Chondrocyte (in vitro differentiated cells): ENCODE measurements at regions not wholly inside any gene's neighbourhood (a gene's known extent, or its start where the extent isn't known, plus 50 kb on each side); places are given as distances from the start of the nearest gene placed in this dataset.

Experiments
- DNase-seq: peaks from one replicate; pipeline ENCODE4 v3.0.0; 2021; ENCODE audit warnings: mixed read lengths, low spot score
- H3K27ac Mint-ChIP-seq: one replicate; pipeline ENCODE4 v1.8.0; 2021; ENCODE audit warnings: mild to moderate bottlenecking, moderate library complexity, mixed read lengths; ENCODE audit not compliant: unreplicated experiment
- H3K27me3 Mint-ChIP-seq: 2 replicates; pipeline ENCODE4 v1.8.0; 2021; ENCODE audit warnings: low read depth, mixed read lengths
- H3K36me3 Mint-ChIP-seq: 2 replicates; pipeline ENCODE4 v1.8.0; 2021; ENCODE audit warnings: low read depth, mixed read lengths
- H3K4me1 Mint-ChIP-seq: 2 replicates; pipeline ENCODE4 v1.8.0; 2021; ENCODE audit warnings: low read depth, mild to moderate bottlenecking, mixed read lengths
- H3K4me3 Mint-ChIP-seq: one replicate; pipeline ENCODE4 v1.8.0; 2021; ENCODE audit warnings: mild to moderate bottlenecking, moderate library complexity, mixed read lengths; ENCODE audit not compliant: unreplicated experiment
- H3K9me3 Mint-ChIP-seq: 2 replicates; pipeline ENCODE4 v1.8.0; 2021; ENCODE audit warnings: low read depth, mixed read lengths
- CTCF ChIP-seq: fragments of 200-600 bp; sonication (generic); IDR thresholded peaks from 2 replicates; pipeline ENCODE4 v1.5.0; 2021; ENCODE audit warnings: antibody characterized with exemption, mild to moderate bottlenecking, moderate library complexity

- no peaks in the 10 kb centered on the region for H3K36me3 Mint-ChIP-seq
- TF ChIP-seq CTCF = no peak
- no peak overlapping the region for H3K4me3 Mint-ChIP-seq
- no peak for DNase-seq
- no peaks in the 10 kb centered on the region for H3K4me1 Mint-ChIP-seq
- no peak overlapping the region for H3K27ac Mint-ChIP-seq
- H3K27me3 Mint-ChIP-seq = peaks cover 8% of the 10 kb centered on the region
- H3K9me3 Mint-ChIP-seq = peaks cover 16% of the 10 kb centered on the region
Observed at GRCh38 chr7:136229790-136230189, 252.6 kb upstream of the MTPN start.

- H3K9me3 Mint-ChIP-seq = peaks cover 12% of the 10 kb centered on the region
- H3K27me3 Mint-ChIP-seq = peaks cover 8% of the 10 kb centered on the region
- no peaks in the 10 kb centered on the region for H3K4me1 Mint-ChIP-seq
- H3K36me3 Mint-ChIP-seq = no peaks in the 10 kb centered on the region
- H3K4me3 Mint-ChIP-seq = no peak overlapping the region
- H3K27ac Mint-ChIP-seq = no peak overlapping the region
- DNase-seq = no peak
- TF ChIP-seq CTCF = no peak
Observed at GRCh38 chr7:136228171-136228570, 251.0 kb upstream of the MTPN start.

GRCh38 chr7:136214356-136214755 is 237.2 kb upstream of the MTPN start:
- no peak overlapping the region for H3K27ac Mint-ChIP-seq
- no peaks in the 10 kb centered on the region for H3K36me3 Mint-ChIP-seq
- H3K4me1 Mint-ChIP-seq = no peaks in the 10 kb centered on the region
- DNase-seq = no peak
- H3K9me3 Mint-ChIP-seq = no peaks in the 10 kb centered on the region
- H3K4me3 Mint-ChIP-seq = no peak overlapping the region
- peak; percentile 44 for TF ChIP-seq CTCF
- peaks cover 4% of the 10 kb centered on the region for H3K27me3 Mint-ChIP-seq

- H3K27me3 Mint-ChIP-seq = peaks cover 3% of the 10 kb centered on the region
- no peaks in the 10 kb centered on the region for H3K36me3 Mint-ChIP-seq
- H3K27ac Mint-ChIP-seq = no peak overlapping the region
- no peaks in the 10 kb centered on the region for H3K4me1 Mint-ChIP-seq
- H3K4me3 Mint-ChIP-seq = no peak overlapping the region
- H3K9me3 Mint-ChIP-seq = no peaks in the 10 kb centered on the region
- TF ChIP-seq CTCF = no peak
- DNase-seq = no peak
Observed at GRCh38 chr7:136213012-136213411, 235.9 kb upstream of the MTPN start.

GRCh38 chr7:136210664-136211063 is 233.5 kb upstream of the MTPN start:
- Mint-ChIP-seq H3K4me3 (no peak overlapping the region), H3K36me3 (no peaks in the 10 kb centered on the region), H3K27me3 (peaks cover 3% of the 10 kb centered on the region), H3K4me1 (no peaks in the 10 kb centered on the region), H3K27ac (no peak overlapping the region), H3K9me3 (no peaks in the 10 kb centered on the region)
- DNase-seq = no peak
- TF ChIP-seq CTCF = no peak
